Lower lobe of right lung (tissue), 2 donors: ENCODE measurements at regions not wholly inside any gene's neighbourhood (a gene's known extent, or its start where the extent isn't known, plus 50 kb on each side); places are given as distances from the start of the nearest gene placed in this dataset.

Source experiments
- ATAC-seq, 2 donors: fragments of 200-7000 bp; cut with Tn5 transposase; one replicate each; pipeline ENCODE4 v1.9.1; 2020 to 2022; ENCODE audit warnings: mild to moderate bottlenecking in 2 of 2, moderate library complexity in 2 of 2
- DNase-seq: peaks from one replicate; pipeline ENCODE4 v3.0.0-alpha.2; 2020
- H3K27ac ChIP-seq: fragments of 200-600 bp; one replicate; pipeline ENCODE4 v1.8.0; 2022
- H3K27me3 ChIP-seq: fragments of 200-600 bp; one replicate; pipeline ENCODE4 v1.8.0; 2022; ENCODE audit warnings: low read depth
- H3K36me3 ChIP-seq: fragments of 200-600 bp; one replicate; pipeline ENCODE4 v1.8.0; 2022; ENCODE audit warnings: mild to moderate bottlenecking
- H3K4me1 ChIP-seq: fragments of 200-600 bp; one replicate; pipeline ENCODE4 v1.8.0; 2022
- H3K4me3 ChIP-seq: fragments of 200-600 bp; one replicate; pipeline ENCODE4 v1.8.0; 2022; ENCODE audit warnings: mild to moderate bottlenecking
- H3K9me3 ChIP-seq: fragments of 200-600 bp; one replicate; pipeline ENCODE4 v1.8.0; 2022
- CTCF ChIP-seq: fragments of 200-600 bp; IDR thresholded peaks from one replicate; pipeline ENCODE4 v1.8.0; 2022; ENCODE audit warnings: antibody characterized with exemption, mild to moderate bottlenecking
- intact Hi-C: fragments of 100-400 bp; cut with DNase I; formaldehyde crosslinking; loops from one replicate; pipeline ENCODE4 v1.11.0; 2022
- donor health status: DM: no; HTN: yes; CAD: no; lungs with severe emphysema.

- no peak overlapping the region for H3K4me3 ChIP-seq
- H3K36me3 ChIP-seq: no peaks in the 10 kb centered on the region
- intact Hi-C loops: no loop called here
- no peaks in the 10 kb centered on the region for H3K9me3 ChIP-seq
- ATAC-seq (no peak), DNase-seq (no peak)
- no peaks in the 10 kb centered on the region for H3K27me3 ChIP-seq
- no peaks in the 10 kb centered on the region for H3K4me1 ChIP-seq
- no peak for TF ChIP-seq CTCF
- H3K27ac ChIP-seq: no peak overlapping the region
Measured at GRCh38 chrX:118215346-118215745, 98.7 kb upstream of the KLHL13 start.

- ATAC-seq: no peak
- Histone ChIP-seq H3K27ac (no peak overlapping the region), H3K9me3 (no peaks in the 10 kb centered on the region), H3K27me3 (no peaks in the 10 kb centered on the region), H3K4me1 (no peaks in the 10 kb centered on the region), H3K36me3 (no peaks in the 10 kb centered on the region), H3K4me3 (no peak overlapping the region)
- no peak for DNase-seq
- no peak for TF ChIP-seq CTCF
- intact Hi-C loops: no loop called here
Measured at GRCh38 chrX:118216087-118216486, 99.5 kb upstream of the KLHL13 start.

- no peak for DNase-seq
- Histone ChIP-seq H3K27me3 (no peaks in the 10 kb centered on the region), H3K4me1 (no peaks in the 10 kb centered on the region), H3K36me3 (no peaks in the 10 kb centered on the region), H3K4me3 (no peak overlapping the region), H3K27ac (no peak overlapping the region), H3K9me3 (no peaks in the 10 kb centered on the region)
- no peak for ATAC-seq
- intact Hi-C loops: no loop called here
- TF ChIP-seq CTCF: no peak
Measured at GRCh38 chrX:118216509-118216908, 99.9 kb upstream of the KLHL13 start.

- Histone ChIP-seq H3K9me3 (no peaks in the 10 kb centered on the region), H3K27me3 (no peaks in the 10 kb centered on the region), H3K36me3 (no peaks in the 10 kb centered on the region), H3K27ac (no peak overlapping the region), H3K4me1 (no peaks in the 10 kb centered on the region), H3K4me3 (no peak overlapping the region)
- ATAC-seq (no peak), DNase-seq (no peak)
- intact Hi-C loops: no loop called here
- no peak for TF ChIP-seq CTCF
Measured at GRCh38 chrX:118218079-118218478, 101.5 kb upstream of the KLHL13 start.

GRCh38 chrX:118218940-118219339 is 102.3 kb upstream of the KLHL13 start:
- Histone ChIP-seq H3K4me3 (no peak overlapping the region), H3K4me1 (no peaks in the 10 kb centered on the region), H3K36me3 (no peaks in the 10 kb centered on the region), H3K27me3 (no peaks in the 10 kb centered on the region), H3K27ac (no peak overlapping the region), H3K9me3 (no peaks in the 10 kb centered on the region)
- TF ChIP-seq CTCF: no peak
- DNase-seq (no peak), ATAC-seq (no peak)
- intact Hi-C loops: no loop called here

- intact Hi-C loops: no loop called here
- Histone ChIP-seq H3K9me3 (no peaks in the 10 kb centered on the region), H3K4me3 (no peak overlapping the region), H3K36me3 (no peaks in the 10 kb centered on the region), H3K4me1 (no peaks in the 10 kb centered on the region), H3K27me3 (no peaks in the 10 kb centered on the region), H3K27ac (no peak overlapping the region)
- no peak for ATAC-seq
- no peak for TF ChIP-seq CTCF
- no peak for DNase-seq
Measured at GRCh38 chrX:118219866-118220265, 103.3 kb upstream of the KLHL13 start.
